ENCODE measurements at regions not wholly inside any gene's neighbourhood (a gene's known extent, or its start where the extent isn't known, plus 50 kb on each side); places are given as distances from the start of the nearest gene placed in this dataset.

- H3K4me2 ChIP-seq (ENCODE audit: low read depth, low read length, poor library complexity, severe bottlenecking), result no peak overlapping the region
- H3K79me2 ChIP-seq (ENCODE audit: insufficient read depth, low read length), result no peaks in the 10 kb centered on the region
Observed at GRCh38 chr10:111677759-111678158, 505.8 kb downstream of the GPAM start.

GRCh38 chr10:111686796-111687195, 496.8 kb downstream of the GPAM start:
- Histone ChIP-seq H3K79me2 (ENCODE audit: insufficient read depth, low read length) (no peaks in the 10 kb centered on the region), H3K36me3 (ENCODE audit: insufficient read depth, low read length) (no peaks in the 10 kb centered on the region), H4K20me1 (ENCODE audit: insufficient read depth, low read length, poor library complexity, severe bottlenecking) (no peaks in the 10 kb centered on the region), H3K27me3 (ENCODE audit: insufficient read depth, low read length, poor library complexity, severe bottlenecking) (no peaks in the 10 kb centered on the region), H3K4me2 (ENCODE audit: low read depth, low read length, poor library complexity, severe bottlenecking) (no peak overlapping the region), H2AFZ (ENCODE audit: low read length) (no peak overlapping the region), H3F3A (ENCODE audit: low read depth) (no peaks in the 10 kb centered on the region), H3K9me3 (ENCODE audit: insufficient read depth, low read depth, low read length) (no peaks in the 10 kb centered on the region), H3K9ac (ENCODE audit: low read depth, low read length, poor library complexity, severe bottlenecking) (no peak overlapping the region), H3K4me3 (ENCODE audit: low read length, poor library complexity, severe bottlenecking) (no peak overlapping the region), H3K4me1 (ENCODE audit: insufficient read depth, low read length, poor library complexity, severe bottlenecking) (no peaks in the 10 kb centered on the region), H3K9me2 (replicated peaks; ENCODE audit: low read depth, low read length) (no peaks in the 10 kb centered on the region)
- TF ChIP-seq EZH2phosphoT487 (IDR thresholded peaks at IDR 0.05; ENCODE audit: borderline replicate concordance), result no peak
- no peak for TF ChIP-seq CTCF (conservative IDR thresholded peaks at IDR 0.05; ENCODE audit: low read length)

More at GRCh38 chr10:111677759-111678158, 505.8 kb downstream of the GPAM start:
- no peaks in the 10 kb centered on the region for H3K4me1 ChIP-seq (ENCODE audit: insufficient read depth, low read length, poor library complexity, severe bottlenecking)
- no peaks in the 10 kb centered on the region for H4K20me1 ChIP-seq (ENCODE audit: insufficient read depth, low read length, poor library complexity, severe bottlenecking)
- H2AFZ ChIP-seq (ENCODE audit: low read length), result no peak overlapping the region
- H3K36me3 ChIP-seq (ENCODE audit: insufficient read depth, low read length), result no peaks in the 10 kb centered on the region
- TF ChIP-seq CTCF (conservative IDR thresholded peaks at IDR 0.05; ENCODE audit: low read length) (no peak), EZH2phosphoT487 (IDR thresholded peaks at IDR 0.05; ENCODE audit: borderline replicate concordance) (no peak)
- H3K9me2 ChIP-seq (replicated peaks; ENCODE audit: low read depth, low read length), result no peaks in the 10 kb centered on the region
- H3K9ac ChIP-seq (ENCODE audit: low read depth, low read length, poor library complexity, severe bottlenecking), result no peak overlapping the region
- H3F3A ChIP-seq (ENCODE audit: low read depth), result no peaks in the 10 kb centered on the region
- no peak overlapping the region for H3K4me3 ChIP-seq (ENCODE audit: low read length, poor library complexity, severe bottlenecking)
- no peaks in the 10 kb centered on the region for H3K27me3 ChIP-seq (ENCODE audit: insufficient read depth, low read length, poor library complexity, severe bottlenecking)
- H3K9me3 ChIP-seq (ENCODE audit: insufficient read depth, low read depth, low read length), result no peaks in the 10 kb centered on the region

GRCh38 chr10:111698711-111699110, 484.9 kb downstream of the GPAM start:
- Histone ChIP-seq H3K4me3 (ENCODE audit: low read length, poor library complexity, severe bottlenecking) (no peak overlapping the region), H3K4me1 (ENCODE audit: insufficient read depth, low read length, poor library complexity, severe bottlenecking) (no peaks in the 10 kb centered on the region), H3K27me3 (ENCODE audit: insufficient read depth, low read length, poor library complexity, severe bottlenecking) (no peaks in the 10 kb centered on the region), H3F3A (ENCODE audit: low read depth) (no peaks in the 10 kb centered on the region), H4K20me1 (ENCODE audit: insufficient read depth, low read length, poor library complexity, severe bottlenecking) (no peaks in the 10 kb centered on the region), H3K4me2 (ENCODE audit: low read depth, low read length, poor library complexity, severe bottlenecking) (no peak overlapping the region), H3K9me3 (ENCODE audit: insufficient read depth, low read depth, low read length) (no peaks in the 10 kb centered on the region), H3K9ac (ENCODE audit: low read depth, low read length, poor library complexity, severe bottlenecking) (no peak overlapping the region), H3K9me2 (replicated peaks; ENCODE audit: low read depth, low read length) (no peaks in the 10 kb centered on the region), H3K79me2 (ENCODE audit: insufficient read depth, low read length) (no peaks in the 10 kb centered on the region), H2AFZ (ENCODE audit: low read length) (no peak overlapping the region), H3K36me3 (ENCODE audit: insufficient read depth, low read length) (no peaks in the 10 kb centered on the region)
- TF ChIP-seq EZH2phosphoT487 (IDR thresholded peaks at IDR 0.05; ENCODE audit: borderline replicate concordance), result no peak
- no peak for TF ChIP-seq CTCF (conservative IDR thresholded peaks at IDR 0.05; ENCODE audit: low read length)

Data from Loucy (cell line).